RWPE2 (cell line): ENCODE measurements at regions not wholly inside any gene's neighbourhood (a gene's known extent, or its start where the extent isn't known, plus 50 kb on each side); places are given as distances from the start of the nearest gene placed in this dataset.
A peak's percentile ranks its signal among the peaks of the same experiment; 100 is the strongest.

Source experiments
- ATAC-seq: fragments of 200-7000 bp; cut with Tn5 transposase; 3 replicates; pipeline ENCODE4 v1.9.1; 2021; ENCODE audit warnings: low read depth
- DNase-seq: peaks from one replicate; pipeline ENCODE4 v3.0.0-alpha.2; 2020; ENCODE audit warnings: low spot score
- H3K27ac ChIP-seq: fragments of 450-650 bp; 2 replicates; pipeline ENCODE4 v1.5.1; 2017; ENCODE audit warnings: mild to moderate bottlenecking; ENCODE audit not compliant: poor library complexity, severe bottlenecking
- H3K27me3 ChIP-seq: fragments of 250-450 bp; sonication (Bioruptor Pico); 2 replicates; pipeline ENCODE4 v1.5.1; 2021; ENCODE audit warnings: mild to moderate bottlenecking, moderate library complexity; ENCODE audit not compliant: insufficient read depth, poor library complexity, severe bottlenecking
- H3K36me3 ChIP-seq: fragments of 250-450 bp; sonication (Bioruptor Pico); 2 replicates; pipeline ENCODE4 v1.5.1; 2020; ENCODE audit warnings: low read depth, mild to moderate bottlenecking, moderate library complexity
- H3K4me1 ChIP-seq: fragments of 250-450 bp; sonication (Bioruptor Pico); 2 replicates; pipeline ENCODE4 v1.5.1; 2021; ENCODE audit warnings: mild to moderate bottlenecking, moderate library complexity; ENCODE audit not compliant: insufficient read depth, poor library complexity, severe bottlenecking
- H3K4me3 ChIP-seq: fragments of 250-450 bp; sonication (Bioruptor Pico); 2 replicates; pipeline ENCODE4 v1.5.1; 2021; ENCODE audit warnings: mild to moderate bottlenecking, moderate library complexity; ENCODE audit not compliant: severe bottlenecking
- H3K9me3 ChIP-seq: fragments of 250-450 bp; sonication (Bioruptor Pico); 2 replicates; pipeline ENCODE4 v1.5.1; 2021; ENCODE audit warnings: mild to moderate bottlenecking, moderate library complexity; ENCODE audit not compliant: severe bottlenecking
- CTCF ChIP-seq: fragments of 450-650 bp; IDR thresholded peaks from one replicate; pipeline ENCODE4 v1.5.1; 2017; ENCODE audit warnings: mild to moderate bottlenecking, moderate library complexity; ENCODE audit not compliant: poor library complexity, severe bottlenecking

DNA sequence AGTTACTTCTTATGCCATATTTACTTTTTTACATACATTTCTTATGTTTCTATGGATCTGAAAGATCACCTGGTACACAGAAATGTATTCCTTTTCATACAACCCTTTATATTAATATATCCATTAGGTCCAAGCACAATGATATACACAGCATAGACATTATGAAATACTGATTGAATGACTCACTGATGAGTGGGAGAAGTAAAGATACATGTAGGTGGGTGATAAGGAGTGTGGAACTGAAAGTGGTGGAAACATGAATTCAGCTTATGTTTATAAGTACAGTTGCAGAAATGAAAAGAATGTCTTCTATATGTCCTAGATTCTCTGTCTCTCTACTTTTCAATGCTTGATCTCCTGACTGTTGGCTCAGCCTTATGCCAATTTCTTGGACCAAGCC is 87.9 kb downstream of the YIPF7 start:
- Histone ChIP-seq H3K27ac (no peak overlapping the region), H3K36me3 (no peaks in the 10 kb centered on the region), H3K27me3 (no peaks in the 10 kb centered on the region), H3K4me1 (no peaks in the 10 kb centered on the region), H3K9me3 (no peaks in the 10 kb centered on the region), H3K4me3 (no peak overlapping the region)
- TF ChIP-seq CTCF, result no peak
- no peak for DNase-seq
- ATAC-seq, result no peak

DNA sequence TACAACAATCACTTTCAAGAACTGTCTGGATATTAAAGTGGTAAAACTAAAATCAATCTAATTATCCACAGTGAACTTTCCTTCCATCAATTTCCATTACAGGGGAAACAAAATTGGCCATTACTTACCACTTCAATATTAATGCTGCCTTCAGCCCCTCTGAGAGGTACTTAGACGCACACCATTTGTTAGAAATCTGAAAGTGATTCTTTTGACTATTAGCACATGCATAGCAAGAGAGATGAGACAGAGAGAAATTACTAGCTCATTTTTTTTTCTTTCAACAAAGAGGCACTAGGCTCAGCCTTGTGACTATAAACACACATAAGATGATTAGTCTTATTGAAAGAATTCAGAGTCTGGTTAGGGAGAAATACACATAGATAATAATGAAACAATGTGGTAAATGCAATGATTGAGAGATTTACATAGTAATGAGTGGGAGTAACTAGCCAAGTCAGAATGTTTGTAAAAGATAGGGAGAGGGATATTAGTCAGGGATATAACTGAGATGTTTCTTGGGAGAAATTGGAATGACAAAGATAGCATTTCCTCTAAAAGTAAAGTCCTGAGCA is 93.3 kb downstream of the YIPF7 start:
- Histone ChIP-seq H3K27ac (no peak overlapping the region), H3K9me3 (no peaks in the 10 kb centered on the region), H3K27me3 (no peaks in the 10 kb centered on the region), H3K4me1 (no peaks in the 10 kb centered on the region), H3K36me3 (no peaks in the 10 kb centered on the region), H3K4me3 (no peak overlapping the region)
- no peak for TF ChIP-seq CTCF
- ATAC-seq, result no peak
- no peak for DNase-seq

- H3K27me3 ChIP-seq, result no peaks in the 10 kb centered on the region
- no peaks in the 10 kb centered on the region for H3K4me1 ChIP-seq
- no peak overlapping the region for H3K27ac ChIP-seq
- DNase-seq, result no peak
- TF ChIP-seq CTCF, result no peak
- ATAC-seq, result no peak
- no peaks in the 10 kb centered on the region for H3K9me3 ChIP-seq
- H3K4me3 ChIP-seq, result no peak overlapping the region
- no peaks in the 10 kb centered on the region for H3K36me3 ChIP-seq
Measured at GRCh38 chr4:44554768-44555167, 96.7 kb downstream of the YIPF7 start.

DNA sequence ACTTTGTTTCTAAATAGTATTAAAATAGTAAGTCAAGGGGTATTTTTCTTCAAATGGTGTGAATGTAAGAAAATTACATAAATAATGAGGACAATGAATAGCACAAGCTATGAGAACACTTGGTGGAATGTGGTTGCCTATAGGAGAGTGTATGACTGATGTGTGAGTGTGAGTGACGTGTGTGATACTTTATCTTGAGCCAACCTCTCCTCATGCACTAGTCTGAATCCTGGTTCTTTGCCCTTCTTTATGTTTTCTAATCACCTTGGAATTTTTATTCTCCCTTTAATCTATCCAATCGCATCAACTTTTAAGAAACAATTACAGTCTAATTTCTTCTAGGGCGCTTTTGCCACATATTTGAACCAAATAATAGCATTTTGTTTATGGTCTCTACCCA is 98.2 kb downstream of the YIPF7 start:
- Histone ChIP-seq H3K36me3 (no peaks in the 10 kb centered on the region), H3K27me3 (no peaks in the 10 kb centered on the region), H3K9me3 (no peaks in the 10 kb centered on the region), H3K4me3 (no peak overlapping the region), H3K4me1 (no peaks in the 10 kb centered on the region), H3K27ac (no peak overlapping the region)
- ATAC-seq (peak; percentile 71; the same call in 1 of the 3 replicates), DNase-seq (no peak)
- no peak for TF ChIP-seq CTCF

GRCh38 chr4:44545781-44546180 is 97.2 kb upstream of the KCTD8 start:
- Histone ChIP-seq H3K4me3 (no peak overlapping the region), H3K27ac (no peak overlapping the region), H3K36me3 (no peaks in the 10 kb centered on the region), H3K9me3 (no peaks in the 10 kb centered on the region), H3K4me1 (no peaks in the 10 kb centered on the region), H3K27me3 (no peaks in the 10 kb centered on the region)
- no peak for DNase-seq
- TF ChIP-seq CTCF, result no peak
- no peak for ATAC-seq
